Endothelial cell of umbilical vein (primary cell): ENCODE measurements at regions not wholly inside any gene's neighbourhood (a gene's known extent, or its start where the extent isn't known, plus 50 kb on each side); places are given as distances from the start of the nearest gene placed in this dataset.

Experiments used
- BruUV-seq: library from RNA; stranded (reverse); fragments of 400-500 nt; replicated peaks from 2 replicates; lab custom pipeline; 2021; lab: Mats Ljungman, UMichigan
- CTCF ChIA-PET: fragments of 300-600, 350-600 bp; sonication (Branson Sonifier 250); formaldehyde crosslinking; loops from one replicate; lab custom pipeline; 2021; ENCODE audit warnings: antibody characterized with exemption, inconsistent platforms; lab: Charles Lee
- POLR2A ChIA-PET: fragments of 300-600, 350-600 bp; sonication (Branson Sonifier 250); formaldehyde crosslinking; loops from one replicate; lab custom pipeline; 2021; ENCODE audit warnings: antibody characterized with exemption, inconsistent platforms; lab: Charles Lee
- DNase-seq: peaks from one replicate; pipeline ENCODE4 v3.0.0-alpha.2; 2011; ENCODE audit warnings: low read depth, low spot score
- FAIRE-seq: peaks from 2 replicates; lab custom pipeline; 2011; peaks lifted over from hg19 to GRCh38; lab: Jason Lieb, UNC
- H2AFZ ChIP-seq: 2 replicates; pipeline ENCODE4 v1.6.0; 2012; ENCODE audit warnings: low read depth, low read length, control low read depth, inconsistent platforms
- H3K27ac ChIP-seq: 2 replicates; pipeline ENCODE4 v1.5.1; 2011; ENCODE audit warnings: low read depth, mild to moderate bottlenecking, control low read depth, low read length, moderate library complexity; ENCODE audit not compliant: insufficient read depth
- H3K27me3 ChIP-seq, 2 experiments: 2 replicates each; pipeline versions ENCODE4 v1.6.0 to v1.6.1; 2011; ENCODE audit warnings: low read length in 2 of 2, mixed read lengths in 1 of 2; ENCODE audit not compliant: control insufficient read depth in 2 of 2, insufficient read depth in 2 of 2
- H3K36me3 ChIP-seq, 2 experiments: 2 replicates in 1 of 2; 3 replicates in 1 of 2; pipeline ENCODE4 v1.5.1; 2011; ENCODE audit warnings: low read length in 2 of 2, mild to moderate bottlenecking in 1 of 2, moderate library complexity in 1 of 2; ENCODE audit not compliant: control insufficient read depth in 2 of 2, insufficient read depth in 2 of 2; ENCODE audit errors: extremely low read depth in 1 of 2
- H3K4me1 ChIP-seq: 3 replicates; pipeline ENCODE4 v1.5.1; 2011; ENCODE audit warnings: mild to moderate bottlenecking, low read length; ENCODE audit not compliant: control insufficient read depth, insufficient read depth; ENCODE audit errors: extremely low read depth
- H3K4me2 ChIP-seq: 2 replicates; pipeline ENCODE4 v1.6.1; 2011; ENCODE audit warnings: low read length, control low read depth, mixed read lengths; ENCODE audit not compliant: insufficient read depth
- H3K4me3 ChIP-seq, 3 experiments: fragments of 200-600 bp in 1 of 3; sonication (generic), shearing (Covaris generic) in 1 of 3; replicated peaks in 1 of 3; 2 replicates each; pipeline ENCODE4 v1.5.1; 2011 to 2016; ENCODE audit warnings: control low read depth in 3 of 3, low read length in 3 of 3, mild to moderate bottlenecking in 2 of 3, inconsistent platforms in 1 of 3, low read depth in 1 of 3, moderate library complexity in 1 of 3; ENCODE audit not compliant: insufficient read depth in 1 of 3
- H3K79me2 ChIP-seq: 2 replicates; pipeline ENCODE4 v1.6.0; 2012; ENCODE audit warnings: low read length, inconsistent platforms; ENCODE audit not compliant: control insufficient read depth, insufficient read depth
- H3K9ac ChIP-seq: replicated peaks from 2 replicates; pipeline ENCODE3; 2011; ENCODE audit warnings: low read length, control low read depth; ENCODE audit not compliant: insufficient read depth; ENCODE audit errors: extremely low read depth
- H3K9me1 ChIP-seq: replicated peaks from 3 replicates; pipeline ENCODE4 v1.6.0; 2011; ENCODE audit warnings: mild to moderate bottlenecking, low read length; ENCODE audit not compliant: control insufficient read depth, insufficient read depth; ENCODE audit errors: extremely low read depth
- H3K9me3 ChIP-seq: replicated peaks from 2 replicates; pipeline ENCODE4 v1.5.1; 2012; ENCODE audit warnings: low read length, inconsistent platforms; ENCODE audit not compliant: control insufficient read depth, insufficient read depth
- H4K20me1 ChIP-seq: replicated peaks from 2 replicates; pipeline ENCODE3; 2011; ENCODE audit warnings: mild to moderate bottlenecking, low read length; ENCODE audit not compliant: control insufficient read depth, insufficient read depth; ENCODE audit errors: extremely low read depth
- EZH2 ChIP-seq: IDR thresholded peaks from 2 replicates; pipeline ENCODE4 v1.6.1; 2012; ENCODE audit warnings: borderline replicate concordance, low read depth, mild to moderate bottlenecking, moderate library complexity, low read length, inconsistent platforms; ENCODE audit not compliant: severe bottlenecking
- FOS ChIP-seq: IDR thresholded peaks from 2 replicates; pipeline ENCODE4 v1.6.1; 2011; ENCODE audit warnings: mild to moderate bottlenecking, low read length, moderate library complexity, borderline replicate concordance; ENCODE audit not compliant: insufficient read depth
- GATA2 ChIP-seq: IDR thresholded peaks from 2 replicates; pipeline ENCODE4 v1.7.0; 2011; ENCODE audit warnings: low read depth, mild to moderate bottlenecking, moderate library complexity, mixed read lengths, low read length; ENCODE audit not compliant: insufficient read length, insufficient read depth
- JUN ChIP-seq: IDR thresholded peaks from 2 replicates; pipeline ENCODE4 v1.6.1; 2011; ENCODE audit warnings: borderline replicate concordance, low read depth; ENCODE audit not compliant: insufficient read length, insufficient read depth
- MYC ChIP-seq: IDR thresholded peaks from one replicate; pipeline ENCODE4 v1.6.1; 2011; ENCODE audit warnings: mild to moderate bottlenecking, low read depth, low read length
- POLR2A ChIP-seq: IDR thresholded peaks from 2 replicates; pipeline ENCODE4 v1.6.1; 2012; ENCODE audit warnings: low read depth, mild to moderate bottlenecking, control low read depth, low read length
- POLR2AphosphoS5 ChIP-seq: IDR thresholded peaks from 2 replicates; pipeline ENCODE4 v1.6.1; 2012; ENCODE audit warnings: low read depth, mild to moderate bottlenecking, control low read depth, low read length, moderate library complexity; ENCODE audit not compliant: insufficient read depth
- dilution Hi-C: fragments of 300-500 bp; cut with MboI; formaldehyde crosslinking; loops from one replicate; pipeline ENCODE4 v1.15.0; 2019; ENCODE audit warnings: low sequenced_read_pairs; ENCODE audit not compliant: extremely low pct_ligation_motif_present
- intact Hi-C: fragments of 100-400 bp; cut with micrococcal nuclease; formaldehyde crosslinking; loops from one replicate; pipeline ENCODE4 v1.10.0; 2022
- TF ChIP-seq, protein P1 (sequence below), 2 donors: IDR thresholded peaks; 1 replicate in 1 of 2; 2 replicates in 1 of 2; pipeline ENCODE4 v1.5.1; 2011; ENCODE audit warnings: low read length in 2 of 2, mild to moderate bottlenecking in 2 of 2, moderate library complexity in 2 of 2, control low read depth in 1 of 2, inconsistent platforms in 1 of 2, low read depth in 1 of 2; ENCODE audit not compliant: insufficient read depth in 1 of 2; ENCODE audit errors: extremely low read depth in 1 of 2
- TF ChIP-seq, protein P2 (sequence below): IDR thresholded peaks from 2 replicates; pipeline ENCODE4 v1.6.1; 2011; ENCODE audit not compliant: insufficient read depth, insufficient read length

DNA sequence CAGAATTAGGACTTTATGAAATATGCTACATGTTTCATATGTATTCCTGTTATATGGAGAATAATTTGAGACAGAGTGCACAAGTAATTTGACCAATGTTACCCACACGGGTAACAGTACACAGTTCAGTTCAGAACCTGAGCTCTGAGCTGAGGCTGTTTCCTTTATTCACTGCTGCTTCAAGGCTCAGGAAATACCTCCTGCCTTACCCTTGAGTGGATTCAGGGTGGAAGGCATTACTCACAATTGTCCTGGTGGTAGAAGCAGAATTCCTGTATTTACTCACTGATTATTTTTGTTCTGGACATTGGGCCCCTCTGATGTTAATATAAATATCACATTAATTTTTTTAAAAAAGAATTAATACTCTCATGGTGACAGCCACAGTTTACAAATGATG, 73.5 kb upstream of the CAMK2D start:
- Histone ChIP-seq H3K9me3 (no peaks in the 10 kb centered on the region), H3K79me2 (no peaks in the 10 kb centered on the region), H3K4me2 (peak overlapping the region; percentile 46), H3K9ac (no peak overlapping the region), H3K4me1 (peaks cover 20% of the 10 kb centered on the region), H3K9me1 (no peaks in the 10 kb centered on the region), H3K27ac (no peak overlapping the region), H3K4me3 (no peak overlapping the region), H3K27me3 (no peaks in the 10 kb centered on the region), H2AFZ (no peak overlapping the region), H3K36me3 (no peaks in the 10 kb centered on the region), H4K20me1 (no peaks in the 10 kb centered on the region)
- ChIA-PET CTCF (interaction anchor here (1.0 to 4.0 kb wide), 6 partner anchors 9 to 543 kb away, joined by 3 to 13 read pairs (median 4); no protein-coding TSS in a partner anchor), POLR2A (no interaction called here)
- TF ChIP-seq FOS (no peak), POLR2A (no peak), JUN (no peak), POLR2AphosphoS5 (no peak), GATA2 (no peak), MYC (no peak), EZH2 (no peak)
- TF ChIP-seq, protein P1, sequence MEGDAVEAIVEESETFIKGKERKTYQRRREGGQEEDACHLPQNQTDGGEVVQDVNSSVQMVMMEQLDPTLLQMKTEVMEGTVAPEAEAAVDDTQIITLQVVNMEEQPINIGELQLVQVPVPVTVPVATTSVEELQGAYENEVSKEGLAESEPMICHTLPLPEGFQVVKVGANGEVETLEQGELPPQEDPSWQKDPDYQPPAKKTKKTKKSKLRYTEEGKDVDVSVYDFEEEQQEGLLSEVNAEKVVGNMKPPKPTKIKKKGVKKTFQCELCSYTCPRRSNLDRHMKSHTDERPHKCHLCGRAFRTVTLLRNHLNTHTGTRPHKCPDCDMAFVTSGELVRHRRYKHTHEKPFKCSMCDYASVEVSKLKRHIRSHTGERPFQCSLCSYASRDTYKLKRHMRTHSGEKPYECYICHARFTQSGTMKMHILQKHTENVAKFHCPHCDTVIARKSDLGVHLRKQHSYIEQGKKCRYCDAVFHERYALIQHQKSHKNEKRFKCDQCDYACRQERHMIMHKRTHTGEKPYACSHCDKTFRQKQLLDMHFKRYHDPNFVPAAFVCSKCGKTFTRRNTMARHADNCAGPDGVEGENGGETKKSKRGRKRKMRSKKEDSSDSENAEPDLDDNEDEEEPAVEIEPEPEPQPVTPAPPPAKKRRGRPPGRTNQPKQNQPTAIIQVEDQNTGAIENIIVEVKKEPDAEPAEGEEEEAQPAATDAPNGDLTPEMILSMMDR (IDR thresholded peaks at IDR 0.05; ENCODE audit: extremely low read depth in 1 of 2, insufficient read depth in 1 of 2, low read depth in 1 of 2, low read length in 2 of 2): no peak
- TF ChIP-seq, protein P2, sequence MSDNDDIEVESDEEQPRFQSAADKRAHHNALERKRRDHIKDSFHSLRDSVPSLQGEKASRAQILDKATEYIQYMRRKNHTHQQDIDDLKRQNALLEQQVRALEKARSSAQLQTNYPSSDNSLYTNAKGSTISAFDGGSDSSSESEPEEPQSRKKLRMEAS: no peak
- FAIRE-seq: peak; percentile 86
- no TSS peak for BruUV-seq
- dilution Hi-C loops (no loop called here), intact Hi-C loops (loop anchor here (5.0 kb wide), 1 partner anchor 53 kb away; no protein-coding TSS in a partner anchor)
- DNase-seq: peak; percentile 76
